Mesenteric fat pad (tissue), 1 donor: ENCODE measurements at regions not wholly inside any gene's neighbourhood (a gene's known extent, or its start where the extent isn't known, plus 50 kb on each side); places are given as distances from the start of the nearest gene placed in this dataset.
"Not testable (repeated sequence)": the region's sequence is repeated elsewhere in the genome, so short reads cannot be mapped to it uniquely, and the experiment has no call there.

Source experiments
- DNase-seq: peaks from one replicate; pipeline ENCODE4 v3.0.0-alpha.2; 2020; ENCODE audit warnings: low spot score
- donor health status: DM: yes; HTN: yes; CAD: no.

GRCh38 chr1:69073176-69073575 lies 494.5 kb upstream of the LRRC7 start:
- DNase-seq = no peak

- DNase-seq = no peak
Measured at GRCh38 chr1:69076631-69077030, 491.1 kb upstream of the LRRC7 start.

DNA sequence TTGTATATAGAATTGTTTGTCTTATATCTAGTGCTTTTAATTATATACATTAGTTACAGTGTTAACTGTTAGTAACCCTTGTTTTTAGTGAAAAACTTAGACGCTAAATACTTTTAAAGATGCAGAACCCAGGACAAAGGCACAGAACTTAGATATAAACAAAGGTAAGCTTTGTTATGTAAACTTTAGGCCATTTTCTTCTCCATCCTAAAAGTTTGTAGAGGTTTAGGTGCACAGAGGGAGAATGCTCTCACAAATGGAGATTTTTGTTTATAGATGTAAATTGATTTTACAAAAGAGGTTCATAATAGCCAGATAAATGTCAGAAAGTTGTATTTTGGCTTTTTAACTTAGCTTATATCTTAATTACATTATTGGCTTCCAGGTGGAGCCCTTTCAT lies 490.5 kb upstream of the LRRC7 start:
- no peak for DNase-seq

DNA sequence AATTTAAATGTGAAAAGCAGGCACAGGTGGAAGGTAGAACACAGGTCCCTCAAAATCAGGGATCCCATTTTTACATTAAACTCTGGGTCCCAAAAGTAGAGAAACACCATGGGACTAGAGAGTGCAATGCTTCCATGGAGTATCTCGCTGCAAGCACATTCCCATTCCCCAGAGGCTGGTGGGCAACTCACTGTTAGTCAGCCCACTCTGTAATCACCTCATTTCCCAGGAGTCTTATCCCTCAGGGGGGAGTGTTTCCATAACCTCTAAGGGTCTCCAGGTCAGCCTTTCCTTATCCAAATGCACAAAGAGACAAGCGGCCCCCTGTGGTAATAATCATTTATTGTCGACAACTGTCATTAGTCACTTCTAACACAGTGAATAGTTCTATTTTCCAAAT lies 490.1 kb upstream of the LRRC7 start:
- no peak for DNase-seq

GRCh38 chr1:69081668-69082067 lies 486.1 kb upstream of the LRRC7 start:
- no peak for DNase-seq

DNA sequence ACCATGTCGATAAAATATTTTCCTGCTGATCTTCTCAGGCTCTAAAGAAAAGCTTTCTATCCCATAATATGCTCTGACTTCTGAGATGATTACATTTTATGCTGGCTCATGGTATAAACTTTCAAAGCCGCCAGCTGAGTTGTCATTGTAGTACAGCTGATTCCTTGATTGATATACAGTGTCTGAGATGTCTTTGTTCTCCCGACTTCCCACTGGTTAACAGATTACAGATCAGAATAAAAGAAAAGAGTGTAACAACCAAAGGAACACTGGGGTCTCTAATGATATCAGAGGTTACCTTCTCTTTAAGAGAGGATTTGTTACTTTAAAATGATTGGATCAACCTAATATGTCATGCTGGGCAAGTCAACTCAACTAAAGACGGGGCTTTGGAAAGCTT lies 485.4 kb upstream of the LRRC7 start:
- no peak for DNase-seq

DNA sequence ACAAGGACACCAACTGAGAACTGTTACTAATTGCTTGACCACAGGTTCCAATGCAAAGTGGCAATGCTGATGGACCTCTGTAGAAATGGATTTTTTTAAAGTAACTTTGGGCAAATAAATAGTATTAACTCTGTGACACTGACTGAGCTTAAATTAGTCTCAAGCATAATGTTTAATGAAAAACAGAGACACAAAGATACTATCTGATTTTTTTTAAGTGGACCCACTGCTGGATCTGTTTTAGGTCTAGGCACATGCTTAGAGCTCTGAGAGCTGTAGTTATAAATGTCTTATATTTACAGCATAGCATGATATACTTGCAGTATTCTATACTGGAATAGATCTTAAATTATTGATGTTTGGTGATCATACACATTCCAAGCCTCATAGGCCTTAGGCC lies 481.6 kb upstream of the LRRC7 start:
- DNase-seq = no peak

- no peak for DNase-seq
Measured at GRCh38 chr1:69088571-69088970, 479.2 kb upstream of the LRRC7 start.

GRCh38 chr1:69090170-69090569 lies 477.6 kb upstream of the LRRC7 start:
- DNase-seq = no peak

DNA sequence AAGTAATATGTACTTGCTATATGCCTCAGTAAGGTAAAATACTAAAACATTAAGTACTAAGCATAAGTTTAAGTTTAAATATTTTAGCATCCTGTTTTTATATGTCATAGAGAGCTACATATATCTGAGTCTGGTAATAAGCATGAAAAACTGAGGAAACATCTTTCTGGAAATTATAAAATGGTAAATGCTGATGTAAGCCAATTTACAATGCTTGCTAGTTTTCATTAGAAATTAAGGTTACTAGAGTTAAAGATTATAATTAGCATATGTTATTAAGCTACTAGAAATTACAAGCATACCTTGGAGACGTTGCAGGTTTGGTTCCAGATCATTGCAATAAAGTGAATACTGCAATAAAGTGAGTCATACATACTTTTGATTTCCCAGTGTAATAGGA lies 477.0 kb upstream of the LRRC7 start:
- DNase-seq = no peak

DNA sequence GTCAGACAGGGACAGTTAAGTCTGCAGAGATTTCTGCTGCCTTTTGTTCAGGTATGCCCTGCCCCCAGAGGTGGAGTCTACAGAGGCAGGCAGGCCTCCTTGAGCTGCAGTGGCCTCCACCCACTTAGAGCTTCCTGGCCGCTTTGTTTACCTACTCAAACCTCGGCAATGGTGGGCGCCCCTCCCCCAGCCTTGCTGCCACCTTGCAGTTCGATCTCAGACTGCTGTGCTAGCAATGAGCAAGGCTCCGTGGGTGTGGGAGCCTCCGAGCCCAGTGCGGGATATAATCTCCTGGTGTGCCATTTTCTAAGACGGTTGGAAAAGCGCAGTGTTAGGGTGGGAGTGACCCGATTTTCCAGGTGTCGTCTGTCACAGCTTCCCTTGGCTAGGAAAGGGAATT lies 465.7 kb upstream of the LRRC7 start:
- not testable (repeated sequence) for DNase-seq

- DNase-seq = no peak
Measured at GRCh38 chr1:69103213-69103612, 464.5 kb upstream of the LRRC7 start.

DNA sequence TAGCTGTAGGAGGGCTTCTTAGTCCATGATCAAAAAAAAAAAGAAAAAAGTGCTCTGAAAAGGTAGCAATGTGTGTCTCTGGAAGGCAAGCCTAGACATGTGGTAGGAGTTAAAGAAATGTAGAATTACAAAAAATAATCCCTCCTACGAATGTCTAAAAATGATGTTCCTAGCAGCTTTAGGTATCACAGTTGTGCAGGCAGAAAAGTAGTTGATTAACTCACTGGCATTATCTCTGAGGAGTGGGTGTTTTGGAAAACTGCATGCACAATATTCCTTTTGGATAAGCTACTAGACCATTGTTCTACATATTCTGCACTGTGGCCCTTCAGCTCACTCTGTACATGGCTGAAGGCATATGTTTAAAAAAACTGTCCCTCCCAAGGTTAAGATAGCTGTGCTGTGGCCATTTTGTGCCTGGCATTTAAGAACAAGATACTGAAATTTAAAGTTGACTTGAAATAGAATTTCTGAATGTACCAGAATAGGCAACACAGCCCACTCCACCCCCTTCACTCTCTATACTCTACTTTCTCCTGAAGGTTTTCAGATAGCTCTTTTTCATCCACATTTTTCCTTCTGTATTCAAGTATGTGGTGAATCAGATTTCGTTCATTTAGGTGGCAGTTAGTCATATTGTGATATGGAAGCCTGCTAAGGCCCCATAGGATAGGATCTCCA lies 463.9 kb upstream of the LRRC7 start:
- no peak for DNase-seq

DNA sequence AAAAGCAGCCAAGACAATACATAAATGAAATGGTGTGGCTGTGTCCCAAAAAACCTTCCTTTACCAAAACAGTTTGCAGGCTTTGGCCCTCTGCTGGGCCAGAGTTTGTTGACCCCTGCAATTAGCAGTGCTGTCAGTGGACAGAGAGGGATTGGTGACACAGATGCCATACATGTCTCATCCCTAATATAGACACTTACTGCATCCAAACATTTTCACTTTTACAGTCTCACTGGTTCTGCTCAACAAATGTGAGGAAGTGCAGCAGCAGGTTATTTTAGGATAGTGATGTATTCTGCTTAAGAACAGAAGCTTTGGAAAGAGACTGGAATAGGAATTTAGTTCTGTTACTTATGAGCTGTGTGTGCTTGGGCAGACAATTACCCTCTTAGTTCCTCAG lies 462.8 kb upstream of the LRRC7 start:
- DNase-seq = no peak

GRCh38 chr1:69109277-69109676 lies 458.4 kb upstream of the LRRC7 start:
- DNase-seq = no peak

DNA sequence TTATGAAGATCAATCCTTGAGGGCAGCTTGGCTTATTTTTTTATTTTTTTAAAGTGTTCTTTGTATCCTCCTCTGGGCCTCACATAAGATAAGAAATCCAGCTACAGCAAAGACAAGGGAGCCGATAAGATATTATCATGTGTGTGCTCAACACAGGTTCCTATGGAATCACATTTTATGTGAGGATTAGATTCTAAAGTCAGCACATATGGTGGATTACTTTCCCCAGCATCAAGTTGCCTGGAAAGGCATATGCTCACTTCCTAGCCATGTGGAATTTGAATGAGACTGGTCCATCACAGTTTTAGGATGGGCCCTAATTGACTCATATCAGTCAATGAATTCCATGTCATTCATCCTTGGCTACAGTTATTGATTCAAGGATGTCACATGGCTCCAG lies 456.9 kb upstream of the LRRC7 start:
- no peak for DNase-seq

- DNase-seq = not testable (repeated sequence)
Measured at GRCh38 chr1:69120126-69120741, 447.5 kb upstream of the LRRC7 start.

DNA sequence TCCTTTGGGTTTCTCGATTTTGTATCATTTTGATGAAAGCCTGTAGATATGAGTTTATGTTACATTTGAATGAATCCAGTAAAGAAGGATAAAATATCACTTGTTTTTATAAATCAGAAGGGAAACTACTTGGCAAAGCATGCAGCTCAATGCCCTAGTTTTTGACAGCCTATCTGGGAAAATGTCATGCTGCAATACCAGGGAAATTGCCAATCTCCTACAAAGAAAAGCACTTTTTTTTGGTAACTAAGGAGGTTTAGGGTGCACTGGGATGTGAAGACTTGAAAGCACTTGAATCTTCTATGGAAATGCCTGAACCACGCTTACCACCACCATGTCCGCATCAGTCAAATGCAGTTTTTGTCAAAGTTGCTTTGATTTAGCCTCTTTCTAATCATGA lies 446.9 kb upstream of the LRRC7 start:
- no peak for DNase-seq

GRCh38 chr1:69121723-69122122 lies 446.0 kb upstream of the LRRC7 start:
- DNase-seq = no peak

GRCh38 chr1:69122373-69122772 lies 445.3 kb upstream of the LRRC7 start:
- no peak for DNase-seq

DNA sequence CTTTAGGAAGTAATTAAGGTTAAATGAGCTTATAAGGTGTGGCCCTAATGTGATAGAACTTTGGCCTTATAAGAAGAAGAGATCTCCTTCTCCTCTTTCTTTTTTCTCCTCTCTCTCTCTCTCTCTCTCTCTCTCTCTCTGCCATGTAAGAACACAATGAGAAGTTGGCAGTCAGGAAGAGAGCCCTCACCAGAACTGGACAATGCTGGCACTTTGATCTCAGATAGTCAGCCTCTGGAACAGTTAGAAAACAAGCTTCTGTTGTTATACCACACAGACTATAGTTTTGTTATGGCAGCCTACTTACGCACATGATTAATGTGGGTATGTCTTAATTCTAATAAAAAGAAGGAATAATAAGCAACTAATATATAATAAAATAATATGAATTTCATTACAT lies 444.2 kb upstream of the LRRC7 start:
- no peak for DNase-seq

GRCh38 chr1:69126796-69127195 lies 440.9 kb upstream of the LRRC7 start:
- DNase-seq = no peak

DNA sequence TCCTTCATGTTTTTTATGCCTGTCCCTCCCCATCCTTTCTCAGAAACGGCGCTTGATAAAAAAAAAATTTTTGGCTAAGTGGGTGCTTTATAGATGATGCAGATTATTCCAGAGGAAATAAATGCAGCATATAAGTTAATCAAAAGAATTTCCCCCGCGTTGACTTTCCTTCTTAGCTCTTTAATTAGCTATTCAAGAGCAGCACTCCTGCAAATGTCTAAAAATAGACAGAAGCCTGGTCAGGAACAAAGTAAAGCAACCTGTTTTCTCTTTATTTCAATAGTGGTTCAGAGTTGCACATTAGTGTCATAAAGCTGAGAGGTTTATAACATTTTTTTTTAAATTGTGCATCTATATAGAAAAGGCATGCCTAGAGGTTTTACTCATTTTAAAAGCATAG lies 439.5 kb upstream of the LRRC7 start:
- no peak for DNase-seq

- no peak for DNase-seq
Measured at GRCh38 chr1:69129538-69129937, 438.2 kb upstream of the LRRC7 start.
